Prostate gland (tissue), 2 donors: ENCODE measurements at regions not wholly inside any gene's neighbourhood (a gene's known extent, or its start where the extent isn't known, plus 50 kb on each side); places are given as distances from the start of the nearest gene placed in this dataset.

Source experiments
- CTCF ChIP-seq, 4 experiments: fragments of 200-600 bp in 2 of 4; fragments of 450-650 bp in 2 of 4; sonication (generic) in 2 of 4; IDR thresholded peaks; 1 replicate in 3 of 4; 2 replicates in 1 of 4; pipeline ENCODE4 v1.5.1; 2016 to 2019; ENCODE audit warnings: antibody characterized with exemption in 4 of 4, mild to moderate bottlenecking in 2 of 4, moderate library complexity in 2 of 4
- POLR2A ChIP-seq: fragments of 450-650 bp; IDR thresholded peaks from one replicate; pipeline ENCODE4 v1.6.1; 2016; ENCODE audit warnings: antibody characterized with exemption, mild to moderate bottlenecking
- POLR2AphosphoS5 ChIP-seq: sonication (generic); formaldehyde crosslinking; IDR thresholded peaks from one replicate; pipeline ENCODE4 v1.6.1; 2017; ENCODE audit warnings: antibody characterized with exemption

GRCh38 chr3:161600173-161600572, 103.6 kb downstream of the OTOL1 start:
- TF ChIP-seq CTCF (IDR thresholded peaks at IDR 0.05), result no peak
- no peak for TF ChIP-seq POLR2A
- no peak for TF ChIP-seq POLR2AphosphoS5
